IMR-90 (cell line): ENCODE measurements at regions not wholly inside any gene's neighbourhood (a gene's known extent, or its start where the extent isn't known, plus 50 kb on each side); places are given as distances from the start of the nearest gene placed in this dataset.
A peak's percentile ranks its signal among the peaks of the same experiment; 100 is the strongest.

Experiments used
- ATAC-seq: fragments of 200-7000 bp; cut with Tn5 transposase; 2 replicates; pipeline ENCODE4 v1.9.1; 2020; ENCODE audit warnings: low read depth, mild to moderate bottlenecking, moderate library complexity
- BruUV-seq: library from RNA; stranded (reverse); fragments of 400-500 nt; replicated peaks from 2 replicates; lab custom pipeline; 2021; lab: Mats Ljungman, UMichigan
- CTCF ChIA-PET: fragments of 300-600 bp; formaldehyde crosslinking; extraction: SDS; loops from one replicate; lab custom pipeline; 2021; ENCODE audit warnings: antibody characterized with exemption; lab: Yijun Ruan, JAX
- POLR2A ChIA-PET: fragments of 300-600 bp; sonication (Branson Sonifier 250); formaldehyde crosslinking; loops from one replicate; lab custom pipeline; 2022; ENCODE audit warnings: antibody characterized with exemption; ENCODE audit not compliant: unreplicated experiment; lab: Charles Lee
- DNase-seq: peaks from one replicate; pipeline ENCODE4 v3.0.0; 2013
- H2AFZ ChIP-seq: replicated peaks from 2 replicates; pipeline ENCODE3; 2013; ENCODE audit warnings: low read length, mild to moderate bottlenecking; ENCODE audit not compliant: poor library complexity
- H2AK5ac ChIP-seq: 2 replicates; pipeline ENCODE4 v1.6.1; 2013; ENCODE audit warnings: low read depth, low read length, inconsistent platforms
- H2AK9ac ChIP-seq: replicated peaks from 2 replicates; pipeline ENCODE3; 2013; ENCODE audit warnings: mild to moderate bottlenecking, low read depth, low read length, moderate library complexity; ENCODE audit not compliant: poor library complexity
- H2BK120ac ChIP-seq: 2 replicates; pipeline ENCODE4 v1.6.1; 2013; ENCODE audit warnings: low read depth, low read length, inconsistent platforms
- H2BK15ac ChIP-seq: 3 replicates; pipeline ENCODE4 v1.6.1; 2013; ENCODE audit warnings: low read depth, low read length, inconsistent platforms
- H2BK20ac ChIP-seq: 2 replicates; pipeline ENCODE4 v1.6.1; 2013; ENCODE audit warnings: low read depth, mild to moderate bottlenecking, inconsistent platforms, low read length, moderate library complexity
- H2BK5ac ChIP-seq: 2 replicates; pipeline ENCODE4 v1.6.1; 2013; ENCODE audit warnings: mild to moderate bottlenecking, low read depth, low read length, inconsistent platforms; ENCODE audit not compliant: poor library complexity, severe bottlenecking
- H3K14ac ChIP-seq: replicated peaks from 2 replicates; pipeline ENCODE4 v1.6.1; 2013; ENCODE audit warnings: low read depth, low read length, inconsistent platforms
- H3K18ac ChIP-seq: 2 replicates; pipeline ENCODE4 v1.6.1; 2013; ENCODE audit warnings: low read depth, low read length, control low read depth
- H3K23ac ChIP-seq: 2 replicates; pipeline ENCODE4 v1.6.1; 2013; ENCODE audit warnings: low read depth, low read length, inconsistent platforms
- H3K27ac ChIP-seq: 2 replicates; pipeline ENCODE4 v1.5.1; 2013; ENCODE audit warnings: mild to moderate bottlenecking, control low read depth, low read length; ENCODE audit not compliant: insufficient read depth
- H3K27me3 ChIP-seq: 2 replicates; pipeline ENCODE4 v1.6.1; 2013; ENCODE audit warnings: low read length; ENCODE audit not compliant: control insufficient read depth, insufficient read depth
- H3K36me3 ChIP-seq: 2 replicates; pipeline ENCODE4 v1.6.1; 2013; ENCODE audit warnings: low read length, mixed read lengths; ENCODE audit not compliant: control insufficient read depth, insufficient read depth
- H3K4ac ChIP-seq: 2 replicates; pipeline ENCODE4 v1.6.1; 2013; ENCODE audit warnings: low read depth, low read length, inconsistent platforms
- H3K4me1 ChIP-seq: 2 replicates; pipeline ENCODE4 v1.6.1; 2013; ENCODE audit warnings: low read length, mixed read lengths; ENCODE audit not compliant: control insufficient read depth, insufficient read depth
- H3K4me2 ChIP-seq: 2 replicates; pipeline ENCODE4 v1.6.1; 2013; ENCODE audit warnings: low read depth, mild to moderate bottlenecking, control low read depth, low read length, moderate library complexity
- H3K4me3 ChIP-seq: 2 replicates; pipeline ENCODE4 v1.5.1; 2013; ENCODE audit warnings: low read depth, mild to moderate bottlenecking, control low read depth, low read length, moderate library complexity; ENCODE audit not compliant: insufficient read depth
- H3K56ac ChIP-seq: 2 replicates; pipeline ENCODE4 v1.6.1; 2013; ENCODE audit warnings: low read length, inconsistent platforms; ENCODE audit not compliant: insufficient read depth; ENCODE audit errors: extremely low read depth
- H3K79me1 ChIP-seq, 2 experiments: 2 replicates each; pipeline ENCODE4 v1.6.1; 2013; ENCODE audit warnings: low read length in 2 of 2, inconsistent platforms in 1 of 2, low read depth in 1 of 2
- H3K9ac ChIP-seq: 2 replicates; pipeline ENCODE4 v1.6.1; 2013; ENCODE audit warnings: low read depth, low read length, control low read depth
- H3K9me1 ChIP-seq: 2 replicates; pipeline ENCODE4 v1.6.1; 2013; ENCODE audit warnings: low read length, inconsistent platforms; ENCODE audit not compliant: insufficient read depth
- H3K9me3 ChIP-seq: 2 replicates; pipeline ENCODE4 v1.6.1; 2013; ENCODE audit warnings: low read length; ENCODE audit not compliant: control insufficient read depth, insufficient read depth
- H4K20me1 ChIP-seq: 2 replicates; pipeline ENCODE4 v1.6.1; 2013; ENCODE audit warnings: low read length, inconsistent platforms; ENCODE audit not compliant: insufficient read depth
- H4K5ac ChIP-seq: 2 replicates; pipeline ENCODE4 v1.6.1; 2013; ENCODE audit warnings: mild to moderate bottlenecking, low read depth, low read length, control low read depth
- H4K8ac ChIP-seq, 2 experiments: 2 replicates each; pipeline ENCODE4 v1.6.1; 2013; ENCODE audit warnings: low read depth in 2 of 2, low read length in 2 of 2, control low read depth in 1 of 2, inconsistent platforms in 1 of 2
- H4K91ac ChIP-seq: 2 replicates; pipeline ENCODE4 v1.6.1; 2013; ENCODE audit warnings: low read depth, low read length, inconsistent platforms; ENCODE audit not compliant: insufficient read depth
- CEBPB ChIP-seq: IDR thresholded peaks from 2 replicates; pipeline ENCODE4 v1.6.1; 2012; ENCODE audit warnings: low read depth, low read length, improper control_type of control experiment
- MAFK ChIP-seq: IDR thresholded peaks from 2 replicates; pipeline ENCODE4 v1.6.1; 2012; ENCODE audit warnings: low read depth, low read length, improper control_type of control experiment
- WGBS, 2 experiments: methylation state at CpG; one replicate each; pipeline versions ENCODE4 v1.1.5 to v1.1.7; 2013; ENCODE audit warnings: missing lambda C conversion rate in 2 of 2; ENCODE audit not compliant: insufficient read length in 1 of 2; ENCODE audit errors: extremely low coverage in 2 of 2; 5-methylcytosine and 5-hydroxymethylcytosine counted together
- dilution Hi-C: fragments of 300-500 bp; cut with HindIII; formaldehyde crosslinking; loops from one replicate; pipeline ENCODE4 v1.14.3; 2018; ENCODE audit warnings: low sequenced_read_pairs; ENCODE audit not compliant: unreplicated experiment
- in situ Hi-C: fragments of 300-500 bp; cut with MboI; formaldehyde crosslinking; loops from 3 replicates; pipeline ENCODE4 v1.14.3; 2019; ENCODE audit warnings: low sequenced_read_pairs, inconsistent platforms, mixed read lengths
- intact Hi-C: fragments of 100-400 bp; cut with micrococcal nuclease; formaldehyde crosslinking; loops from 2 replicates; pipeline ENCODE4 v1.10.0; 2022

GRCh38 chr1:97986041-97987005 is 65.5 kb upstream of the DPYD start:
- CTCF ChIA-PET: interaction anchor here (0.5 kb wide), 1 partner anchor 992 kb away, joined by 3 read pairs; no protein-coding TSS in a partner anchor
- no TSS peak for BruUV-seq
- Histone ChIP-seq H3K4me3 (no peak overlapping the region), H2AFZ (no peak overlapping the region), H3K79me1 (peaks cover 0 to 3% of the 10 kb centered on the region in 2 experiments; a peak in 1 of 4 replicates), H3K9me1 (no peaks in the 10 kb centered on the region), H2AK9ac (no peak overlapping the region), H3K23ac (no peak overlapping the region), H3K18ac (no peak overlapping the region; the same call in 1 of the 2 replicates), H2BK15ac (no peak overlapping the region), H3K27me3 (no peaks in the 10 kb centered on the region), H2AK5ac (0 out of 2 replicates have a peak overlapping the region, but pooled peaks have one; percentile 48), H2BK20ac (no peak overlapping the region), H3K36me3 (no peaks in the 10 kb centered on the region), H3K56ac (no peak overlapping the region), H2BK5ac (no peak overlapping the region), H4K20me1 (no peaks in the 10 kb centered on the region), H3K27ac (no peak overlapping the region), H3K4me2 (no peak overlapping the region), H4K5ac (no peak overlapping the region; the same call in 1 of the 2 replicates), H4K8ac (peak overlapping the region in 1 of 2 experiments; percentile 48; a peak in 1 of 4 replicates), H3K4me1 (peaks cover 1% of the 10 kb centered on the region; the same call in 1 of the 2 replicates), H2BK120ac (no peak overlapping the region), H3K14ac (no peak overlapping the region), H3K9ac (no peak overlapping the region), H4K91ac (no peak overlapping the region), H3K4ac (no peak overlapping the region), H3K9me3 (no peaks in the 10 kb centered on the region)
- dilution Hi-C loops: no loop called here
- intact Hi-C loops: no loop called here
- ATAC-seq (peak; percentile 62; the same call in 1 of the 2 replicates), DNase-seq (peak; percentile 64)
- in situ Hi-C loops: no loop called here
- 86% methylated on average over 1 of the region's 15 CpGs; no CpG with 5 or more reads in 1 of the 2 experiments for WGBS, 2 experiments
- POLR2A ChIA-PET: no interaction called here
- TF ChIP-seq CEBPB (no peak), MAFK (peak; percentile 36; the same call in 1 of the 2 replicates)
